HCT116 (cell line): ENCODE measurements at regions not wholly inside any gene's neighbourhood (a gene's known extent, or its start where the extent isn't known, plus 50 kb on each side); places are given as distances from the start of the nearest gene placed in this dataset.

Source experiments
- ATAC-seq: fragments of 200-7000 bp; cut with Tn5 transposase; 2 replicates; pipeline ENCODE4 v1.9.1; 2020; ENCODE audit warnings: mild to moderate bottlenecking, moderate library complexity
- BruUV-seq: library from RNA; stranded (reverse); fragments of 400-500 nt; replicated peaks from 2 replicates; lab custom pipeline; 2021; lab: Mats Ljungman, UMichigan
- CTCF ChIA-PET: fragments of 300-600 bp; sonication (Branson Sonifier 250); formaldehyde crosslinking; loops from one replicate; lab custom pipeline; 2021; ENCODE audit warnings: antibody characterized with exemption; lab: Charles Lee
- POLR2A ChIA-PET: fragments of 300-600, 350-600 bp; sonication (Branson Sonifier 250); formaldehyde crosslinking; loops from one replicate; lab custom pipeline; 2021; ENCODE audit warnings: antibody characterized with exemption; lab: Charles Lee
- RAD21 ChIA-PET, 2 experiments: fragments of 300-600 bp; sonication (Branson Sonifier 250); formaldehyde crosslinking; loops; one replicate each; lab custom pipeline; 2023; ENCODE audit warnings: low total read pairs in 2 of 2; ENCODE audit not compliant: uncharacterized antibody in 2 of 2, unreplicated experiment in 2 of 2, low non-redundant PET in 1 of 2; lab: Charles Lee
- DNase-seq: peaks from one replicate; pipeline ENCODE4 v3.0.0-alpha.2; 2010; ENCODE audit warnings: low read depth, low spot score
- H2AFZ ChIP-seq: fragments of 200-600 bp; shearing (Covaris generic), sonication (generic); 2 replicates; pipeline ENCODE4 v1.6.1; 2017; ENCODE audit warnings: low read depth, mixed run types, mixed read lengths, antibody characterized with exemption, low read length; ENCODE audit not compliant: poor library complexity, severe bottlenecking
- H3K27ac ChIP-seq: 2 replicates; pipeline ENCODE4 v1.5.1; 2012; ENCODE audit warnings: low read depth, low read length
- H3K27me3 ChIP-seq: fragments of 200-600 bp; sonication (generic); 2 replicates; pipeline ENCODE4 v1.6.1; 2016; ENCODE audit warnings: mixed run types, low read length, mixed read lengths; ENCODE audit not compliant: insufficient read depth
- H3K36me3 ChIP-seq, 2 experiments: fragments of 200-500 bp in 1 of 2; fragments of 200-600 bp in 1 of 2; sonication (Bioruptor generic) in 1 of 2; sonication (generic) in 1 of 2; 2 replicates each; pipeline versions ENCODE4 v1.5.1 to v1.6.1; 2014 to 2016; ENCODE audit warnings: low read length in 2 of 2, inconsistent platforms in 1 of 2, mixed read lengths in 1 of 2, mixed run types in 1 of 2; ENCODE audit not compliant: insufficient read depth in 2 of 2, control insufficient read depth in 1 of 2
- H3K4me1 ChIP-seq, 2 experiments: fragments of 200-600 bp in 1 of 2; sonication (generic) in 1 of 2; 2 replicates each; pipeline versions ENCODE4 v1.5.1 to v1.6.1; 2012 to 2017; ENCODE audit warnings: low read length in 2 of 2, inconsistent platforms in 1 of 2, mild to moderate bottlenecking in 1 of 2, mixed read lengths in 1 of 2, mixed run types in 1 of 2, moderate library complexity in 1 of 2; ENCODE audit not compliant: insufficient read depth in 2 of 2, control insufficient read depth in 1 of 2
- H3K4me2 ChIP-seq: fragments of 200-600 bp; sonication (generic); 2 replicates; pipeline ENCODE4 v1.6.1; 2017; ENCODE audit warnings: mixed run types, low read length, mixed read lengths
- H3K4me3 ChIP-seq, 2 experiments: fragments of 200-600 bp in 1 of 2; sonication (generic) in 1 of 2; replicated peaks in 1 of 2; 2 replicates each; pipeline ENCODE4 v1.5.1; 2011 to 2016; ENCODE audit warnings: low read length in 2 of 2, control low read depth in 1 of 2, low read depth in 1 of 2, mild to moderate bottlenecking in 1 of 2, mixed read lengths in 1 of 2, mixed run types in 1 of 2
- H3K79me2 ChIP-seq: fragments of 200-600 bp; sonication (generic); 2 replicates; pipeline ENCODE4 v1.6.1; 2017; ENCODE audit warnings: mild to moderate bottlenecking, mixed run types, low read length, moderate library complexity, mixed read lengths; ENCODE audit not compliant: insufficient read depth
- H3K9ac ChIP-seq: fragments of 200-600 bp; sonication (generic); 2 replicates; pipeline ENCODE4 v1.6.1; 2016; ENCODE audit warnings: low read length, mixed read lengths
- H3K9me2 ChIP-seq: fragments of 200-600 bp; sonication (generic), shearing (Covaris generic); 2 replicates; pipeline ENCODE4 v1.6.1; 2017; ENCODE audit warnings: mixed run types, mild to moderate bottlenecking, moderate library complexity; ENCODE audit not compliant: insufficient read depth
- H3K9me3 ChIP-seq, 2 experiments: fragments of 200-500 bp in 1 of 2; fragments of 200-600 bp in 1 of 2; sonication (Bioruptor generic) in 1 of 2; sonication (generic) in 1 of 2; 2 replicates each; pipeline ENCODE4 v1.6.1; 2014 to 2017; ENCODE audit warnings: low read length in 2 of 2, mixed read lengths in 2 of 2, inconsistent platforms in 1 of 2, low read depth in 1 of 2, mild to moderate bottlenecking in 1 of 2, mixed run types in 1 of 2, moderate library complexity in 1 of 2; ENCODE audit not compliant: control insufficient read depth in 1 of 2, insufficient read depth in 1 of 2
- H4K20me1 ChIP-seq: fragments of 200-600 bp; sonication (generic), shearing (Covaris generic); 2 replicates; pipeline ENCODE4 v1.6.1; 2017; ENCODE audit warnings: mixed run types, mild to moderate bottlenecking, moderate library complexity; ENCODE audit not compliant: insufficient read depth
- EGR1 ChIP-seq: IDR thresholded peaks from 2 replicates; pipeline ENCODE4 v1.6.1; 2012; ENCODE audit warnings: low read depth
- POLR2A ChIP-seq: IDR thresholded peaks from 2 replicates; pipeline ENCODE4 v1.7.0; 2011; ENCODE audit warnings: borderline replicate concordance; ENCODE audit not compliant: insufficient read depth, insufficient read length; ENCODE audit errors: extremely low read depth
- POLR2AphosphoS5 ChIP-seq: IDR thresholded peaks from 2 replicates; pipeline ENCODE4 v1.6.1; 2011; ENCODE audit warnings: mild to moderate bottlenecking, low read depth, low read length, moderate library complexity
- RAD21 ChIP-seq: IDR thresholded peaks from 2 replicates; pipeline ENCODE4 v1.6.1; 2012; ENCODE audit warnings: low read depth, mild to moderate bottlenecking
- SIN3A ChIP-seq: IDR thresholded peaks from 2 replicates; pipeline ENCODE4 v1.6.1; 2012; ENCODE audit warnings: low read depth
- TCF7L2 ChIP-seq: IDR thresholded peaks from 2 replicates; pipeline ENCODE4 v1.7.0; 2011; ENCODE audit warnings: borderline replicate concordance, inconsistent platforms; ENCODE audit not compliant: insufficient read depth, insufficient read length; ENCODE audit errors: extremely low read depth
- intact Hi-C: fragments of 100-400 bp; cut with micrococcal nuclease; formaldehyde crosslinking; loops from 2 replicates; pipeline ENCODE4 v1.10.0; 2022
- TF ChIP-seq, protein P1 (sequence below): IDR thresholded peaks from 2 replicates; pipeline ENCODE4 v1.6.1; 2012
- TF ChIP-seq, protein P2 (sequence below): IDR thresholded peaks from 2 replicates; pipeline ENCODE4 v1.6.1; 2012
- TF ChIP-seq, protein P3 (sequence below): IDR thresholded peaks from 2 replicates; pipeline ENCODE4 v1.6.1; 2011; ENCODE audit warnings: mild to moderate bottlenecking, low read length, moderate library complexity; ENCODE audit not compliant: insufficient replicate concordance; ENCODE audit errors: extremely low read depth

DNA sequence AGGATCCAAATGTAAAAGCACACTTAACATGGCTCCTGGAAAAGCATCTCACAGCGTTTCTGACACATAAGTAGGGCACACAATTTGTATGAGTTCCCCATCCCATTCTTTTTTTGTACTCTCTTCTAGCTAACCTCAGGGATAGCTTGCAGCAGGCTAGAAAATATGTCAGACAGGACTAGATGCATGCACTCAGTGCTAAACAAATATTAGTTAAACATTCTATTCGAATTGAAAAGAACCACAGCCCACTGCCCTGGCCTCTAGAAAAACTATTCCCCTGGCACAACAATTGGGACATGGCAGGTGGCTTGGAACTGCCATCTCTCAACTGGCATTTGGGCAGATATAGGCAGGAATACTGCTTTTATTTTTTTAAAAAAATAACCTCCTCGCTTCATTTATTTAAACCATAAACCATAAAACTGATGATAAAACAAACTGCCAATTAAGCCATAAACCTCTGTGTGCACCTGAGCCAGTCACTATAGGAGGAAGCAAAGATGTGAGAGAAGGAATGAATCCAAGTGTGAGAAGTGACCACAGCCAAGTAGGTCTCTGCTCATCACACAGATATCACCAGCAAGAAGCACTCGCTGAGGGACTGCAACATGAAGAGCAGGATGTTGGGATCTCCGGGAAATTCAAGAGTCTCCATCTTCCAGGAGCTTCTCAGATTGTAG, 394.1 kb downstream of the NEBL start:
- Histone ChIP-seq H3K9ac (no peak overlapping the region), H3K27me3 (no peaks in the 10 kb centered on the region), H4K20me1 (no peaks in the 10 kb centered on the region), H3K9me3 (peaks cover 4 to 6% of the 10 kb centered on the region in 2 experiments; a peak in 2 of 4 replicates), H3K27ac (no peak overlapping the region), H3K4me3 (no peak overlapping the region), H3K36me3 (no peaks in the 10 kb centered on the region), H3K79me2 (no peaks in the 10 kb centered on the region), H3K9me2 (no peaks in the 10 kb centered on the region), H3K4me1 (no peaks in the 10 kb centered on the region), H2AFZ (no peak overlapping the region), H3K4me2 (no peak overlapping the region)
- intact Hi-C loops, result no loop called here
- ChIA-PET CTCF (no interaction called here), POLR2A (no interaction called here), RAD21 (no interaction called here)
- DNase-seq (no peak), ATAC-seq (no peak)
- no TSS peak for BruUV-seq
- TF ChIP-seq POLR2AphosphoS5, result no peak
- TF ChIP-seq, protein P1, sequence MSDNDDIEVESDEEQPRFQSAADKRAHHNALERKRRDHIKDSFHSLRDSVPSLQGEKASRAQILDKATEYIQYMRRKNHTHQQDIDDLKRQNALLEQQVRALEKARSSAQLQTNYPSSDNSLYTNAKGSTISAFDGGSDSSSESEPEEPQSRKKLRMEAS, result no peak
- TF ChIP-seq POLR2A, result no peak
- TF ChIP-seq, protein P2, sequence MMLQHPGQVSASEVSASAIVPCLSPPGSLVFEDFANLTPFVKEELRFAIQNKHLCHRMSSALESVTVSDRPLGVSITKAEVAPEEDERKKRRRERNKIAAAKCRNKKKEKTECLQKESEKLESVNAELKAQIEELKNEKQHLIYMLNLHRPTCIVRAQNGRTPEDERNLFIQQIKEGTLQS, result no peak
- TF ChIP-seq, protein P3, sequence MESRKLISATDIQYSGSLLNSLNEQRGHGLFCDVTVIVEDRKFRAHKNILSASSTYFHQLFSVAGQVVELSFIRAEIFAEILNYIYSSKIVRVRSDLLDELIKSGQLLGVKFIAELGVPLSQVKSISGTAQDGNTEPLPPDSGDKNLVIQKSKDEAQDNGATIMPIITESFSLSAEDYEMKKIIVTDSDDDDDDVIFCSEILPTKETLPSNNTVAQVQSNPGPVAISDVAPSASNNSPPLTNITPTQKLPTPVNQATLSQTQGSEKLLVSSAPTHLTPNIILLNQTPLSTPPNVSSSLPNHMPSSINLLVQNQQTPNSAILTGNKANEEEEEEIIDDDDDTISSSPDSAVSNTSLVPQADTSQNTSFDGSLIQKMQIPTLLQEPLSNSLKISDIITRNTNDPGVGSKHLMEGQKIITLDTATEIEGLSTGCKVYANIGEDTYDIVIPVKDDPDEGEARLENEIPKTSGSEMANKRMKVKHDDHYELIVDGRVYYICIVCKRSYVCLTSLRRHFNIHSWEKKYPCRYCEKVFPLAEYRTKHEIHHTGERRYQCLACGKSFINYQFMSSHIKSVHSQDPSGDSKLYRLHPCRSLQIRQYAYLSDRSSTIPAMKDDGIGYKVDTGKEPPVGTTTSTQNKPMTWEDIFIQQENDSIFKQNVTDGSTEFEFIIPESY, result no peak
- no peak for TF ChIP-seq EGR1
- no peak for TF ChIP-seq SIN3A
- no peak for TF ChIP-seq RAD21
- TF ChIP-seq TCF7L2, result no peak
